ENCODE measurements at regions not wholly inside any gene's neighbourhood (a gene's known extent, or its start where the extent isn't known, plus 50 kb on each side); places are given as distances from the start of the nearest gene placed in this dataset.

- TF ChIP-seq CHD7 (IDR thresholded peaks at IDR 0.05; ENCODE audit: insufficient replicate concordance, low read length) (no peak), SIRT6 (IDR thresholded peaks at IDR 0.05; ENCODE audit: low read length) (no peak), E2F6 (IDR thresholded peaks at IDR 0.05) (no peak), KDM4A (IDR thresholded peaks at IDR 0.05; ENCODE audit: low read depth, low read length, severe bottlenecking) (no peak), TEAD4 (IDR thresholded peaks at IDR 0.05; ENCODE audit: low read depth, low read length) (no peak), NRF1 (IDR thresholded peaks at IDR 0.05; ENCODE audit: low read depth, low read length) (no peak), JUN (IDR thresholded peaks at IDR 0.05; ENCODE audit: low read depth, low read length) (no peak), SRF (IDR thresholded peaks at IDR 0.05; ENCODE audit: low read depth, low read length) (no peak), CBX5 (IDR thresholded peaks at IDR 0.05; ENCODE audit: low read depth, low read length) (no peak), RAD21 (IDR thresholded peaks at IDR 0.05 in 1 of 2, conservative IDR thresholded peaks at IDR 0.05 in 1 of 2; ENCODE audit: low read depth in 2 of 2, low read length in 2 of 2) (no peak), RNF2 (IDR thresholded peaks at IDR 0.05; ENCODE audit: borderline replicate concordance, low read depth, low read length, missing control alignments, poor library complexity, severe bottlenecking) (no peak)
These were observed 428.2 kb downstream of the MRPL39 start (continued) for GRCh38 chr21:25179116-25179515.
